Dermis blood vessel endothelial cell (primary cell): ENCODE measurements at regions not wholly inside any gene's neighbourhood (a gene's known extent, or its start where the extent isn't known, plus 50 kb on each side); places are given as distances from the start of the nearest gene placed in this dataset.
"Not testable (repeated sequence)": the region's sequence is repeated elsewhere in the genome, so short reads cannot be mapped to it uniquely, and the experiment has no call there.

ENCODE experiments used
- DNase-seq: peaks from one replicate; pipeline ENCODE4 v3.0.0; 2010

DNA sequence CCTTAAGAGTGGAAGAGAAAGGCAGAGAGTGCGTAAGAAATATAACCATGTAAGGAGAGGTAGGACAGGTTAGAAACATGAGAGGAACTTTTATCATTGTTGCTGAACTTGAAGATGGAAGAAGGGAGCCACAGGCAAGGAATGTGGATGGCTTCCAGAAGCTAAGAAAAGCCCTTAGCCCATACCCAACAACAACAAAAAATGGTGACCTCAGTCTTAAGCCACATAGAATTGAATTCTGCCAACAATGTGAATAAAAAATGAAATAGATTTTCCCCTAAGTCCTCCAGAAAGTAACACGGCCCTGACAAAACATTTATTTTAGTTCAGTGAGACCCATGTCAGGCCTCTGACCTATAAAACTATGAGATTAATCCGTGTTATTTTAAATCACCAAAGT is 767.3 kb downstream of the FAM181B start:
- no peak for DNase-seq

DNA sequence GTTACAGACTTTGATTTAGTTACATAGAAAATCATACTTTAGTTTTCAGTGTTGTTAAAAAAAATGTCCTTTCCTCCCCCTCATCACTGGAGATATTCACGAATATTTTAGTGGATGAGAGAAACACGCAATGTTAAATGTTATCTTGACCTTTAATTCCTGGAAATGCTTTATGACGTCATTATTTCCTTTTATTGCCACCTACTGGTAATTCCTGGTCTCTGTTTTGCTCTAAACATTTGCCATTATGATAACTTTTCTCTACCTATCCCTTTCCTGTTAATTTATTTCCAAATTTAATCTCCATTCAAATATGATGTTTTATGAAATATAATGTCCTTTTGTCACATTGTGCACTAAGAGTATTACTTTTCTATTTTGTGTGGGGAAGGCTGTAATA is 770.6 kb downstream of the FAM181B start:
- DNase-seq = no peak

DNA sequence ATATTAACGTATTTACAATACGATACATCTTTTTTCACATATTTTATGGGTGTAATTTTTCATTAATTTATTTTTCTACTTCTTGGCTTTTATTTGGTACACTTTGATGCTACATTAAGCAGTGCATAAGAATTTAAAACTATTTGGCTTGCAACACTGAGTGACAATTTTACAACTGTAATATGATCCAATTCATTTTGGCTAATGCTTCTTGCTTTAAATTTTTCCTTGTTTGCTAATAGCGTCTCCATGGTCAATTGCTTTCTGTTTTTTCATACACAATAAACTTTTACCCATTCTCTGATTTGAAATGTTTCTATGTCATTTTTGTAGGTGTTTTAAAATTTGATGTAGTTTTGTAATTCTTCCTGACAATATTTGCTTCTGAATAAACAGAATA is 773.2 kb downstream of the FAM181B start:
- DNase-seq = no peak

DNA sequence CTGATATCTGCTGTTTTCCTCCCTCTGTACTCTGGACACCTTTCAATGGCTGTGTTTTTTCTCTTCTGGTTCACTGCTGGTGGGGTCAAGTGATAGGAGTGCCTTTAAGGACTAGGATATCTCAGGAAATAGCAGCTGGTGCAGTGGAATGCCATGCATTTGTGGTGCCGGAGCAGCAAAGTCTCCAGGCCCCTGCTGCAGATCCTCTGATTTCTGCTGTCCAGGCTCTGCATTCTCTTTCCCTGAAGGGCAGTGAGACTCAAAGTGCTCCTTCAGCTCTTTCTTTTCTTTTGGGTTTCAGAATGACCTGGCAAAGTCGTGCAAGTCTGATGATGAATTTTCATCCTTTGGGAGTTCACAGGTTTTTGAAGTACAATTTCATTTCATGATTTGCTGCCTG is 774.3 kb downstream of the FAM181B start:
- no peak for DNase-seq

DNA sequence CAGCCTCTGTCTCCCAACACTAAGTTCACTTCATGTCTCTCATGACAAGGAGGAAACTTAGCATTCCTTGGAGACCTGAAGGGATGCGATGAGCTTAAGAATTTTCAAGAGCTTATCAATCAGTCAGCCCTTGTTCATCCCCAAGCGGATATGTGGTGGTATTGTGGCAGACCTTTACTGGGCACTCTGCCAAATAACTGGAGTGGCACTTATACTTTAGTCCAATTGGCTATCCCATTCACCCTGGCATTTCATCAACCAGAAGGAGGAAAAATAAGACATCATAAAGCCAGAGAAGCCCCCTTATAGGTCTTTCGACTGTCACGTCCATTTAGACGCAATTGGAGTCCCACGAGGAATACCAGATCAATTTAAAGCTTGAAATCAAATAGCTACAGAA is 779.4 kb downstream of the FAM181B start:
- DNase-seq = not testable (repeated sequence)

DNA sequence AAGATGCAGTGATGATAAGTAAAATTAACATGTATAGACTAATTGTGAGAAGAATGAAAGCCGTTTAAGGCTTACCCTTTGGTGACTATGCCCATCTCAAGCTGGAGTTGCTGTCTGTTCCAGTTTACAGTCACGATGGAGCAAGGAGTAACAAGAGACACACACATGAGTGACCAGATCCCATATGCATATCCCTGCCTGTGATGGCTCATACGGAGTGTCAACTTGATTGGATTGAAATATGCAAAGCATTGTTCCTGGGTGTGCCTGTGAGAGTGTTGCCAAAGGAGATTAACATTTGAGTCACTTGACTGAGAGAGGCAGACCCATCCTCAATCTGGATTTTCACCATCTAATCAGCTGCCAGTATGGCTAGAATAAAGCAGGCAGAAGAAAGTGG is 786.8 kb downstream of the FAM181B start:
- DNase-seq = no peak

DNA sequence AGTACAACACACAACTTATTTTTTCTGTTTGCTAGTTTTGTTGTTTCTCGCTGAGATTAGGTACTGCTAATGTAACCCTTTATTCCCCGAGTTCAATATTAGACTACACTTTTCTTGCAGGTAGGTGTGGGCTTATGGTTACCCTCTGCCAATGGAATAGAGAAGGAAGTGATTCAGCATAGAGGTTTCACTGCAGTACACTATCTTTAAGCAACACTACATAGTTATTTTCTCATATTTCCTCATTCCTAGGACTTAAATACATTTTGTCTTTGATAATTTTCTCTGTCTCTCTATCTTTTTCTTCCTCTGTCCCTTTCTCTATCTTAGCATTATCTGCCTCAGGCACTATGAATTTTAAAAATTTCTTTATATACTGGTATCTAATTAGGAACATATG is 791.0 kb downstream of the FAM181B start:
- no peak for DNase-seq

DNA sequence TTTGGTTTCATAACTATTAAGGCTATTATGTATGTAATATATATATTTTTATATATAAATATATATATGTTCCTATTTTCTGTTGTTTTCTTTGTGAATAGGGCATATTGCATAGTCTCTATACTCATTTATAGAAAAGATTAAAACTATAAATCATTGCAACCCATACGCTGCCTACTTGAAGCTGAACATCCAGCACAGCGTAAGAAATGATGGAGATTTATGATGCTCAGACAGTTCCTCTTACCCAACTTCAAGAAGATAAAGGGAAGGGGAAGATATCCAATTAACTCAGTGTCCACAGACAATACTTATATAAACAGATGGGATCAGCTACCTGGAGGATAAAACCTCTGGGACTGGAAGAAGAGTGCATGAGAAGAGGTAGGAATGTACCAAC is 791.7 kb downstream of the FAM181B start:
- DNase-seq = no peak

DNA sequence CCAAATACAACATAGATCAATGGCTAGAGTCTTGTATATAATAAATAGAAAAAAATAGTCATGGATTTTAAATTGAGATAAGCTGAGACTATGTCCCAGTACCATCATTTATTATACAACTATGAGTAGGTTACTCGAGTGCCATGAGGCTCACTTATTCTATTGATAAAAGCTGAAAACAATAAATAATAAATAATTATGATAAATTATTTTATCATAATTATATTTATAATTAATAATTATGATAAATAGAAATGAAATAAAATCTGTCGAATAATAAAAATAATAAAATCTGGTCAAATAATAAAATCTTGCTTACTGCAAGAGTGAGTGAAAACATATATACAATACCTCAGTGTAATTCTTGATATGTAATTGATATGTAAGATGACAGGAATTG is 801.4 kb downstream of the FAM181B start:
- no peak for DNase-seq

DNA sequence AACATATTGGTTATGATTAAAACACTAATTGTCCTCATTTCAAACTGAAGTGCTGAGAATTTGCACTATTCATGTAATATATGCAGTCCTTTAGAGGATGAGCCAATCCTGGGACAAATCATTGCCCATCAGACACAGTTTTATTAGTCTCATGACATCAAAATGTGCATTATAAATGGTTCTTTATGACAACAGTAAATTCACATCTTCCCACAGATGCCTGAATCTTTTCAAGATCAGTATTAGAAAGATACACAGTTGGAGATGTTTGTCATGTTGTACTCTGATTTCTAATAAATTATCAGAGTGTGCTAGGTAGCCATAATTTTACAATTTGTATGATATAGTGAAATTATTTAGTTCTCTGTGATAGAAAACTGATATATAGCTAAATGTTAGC is 813.5 kb downstream of the FAM181B start:
- no peak for DNase-seq

DNA sequence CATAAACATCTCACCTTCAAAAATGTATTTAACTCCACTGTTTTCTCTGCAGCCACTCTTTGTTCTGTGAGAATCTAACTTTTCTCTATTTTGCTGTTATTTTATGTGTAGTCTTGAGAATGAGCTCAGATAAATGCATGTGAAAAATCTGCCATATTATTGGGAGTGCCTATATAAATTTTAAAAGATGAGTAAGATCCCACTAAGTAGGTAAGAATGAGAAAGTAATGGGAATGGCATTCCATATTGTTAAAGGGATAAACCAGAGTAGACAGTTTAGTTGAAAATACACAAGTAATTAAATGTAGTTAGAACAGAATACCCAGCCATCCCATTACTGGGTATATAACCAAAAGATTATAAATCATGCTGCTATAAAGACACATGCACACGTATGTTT is 817.2 kb downstream of the FAM181B start:
- DNase-seq = no peak

DNA sequence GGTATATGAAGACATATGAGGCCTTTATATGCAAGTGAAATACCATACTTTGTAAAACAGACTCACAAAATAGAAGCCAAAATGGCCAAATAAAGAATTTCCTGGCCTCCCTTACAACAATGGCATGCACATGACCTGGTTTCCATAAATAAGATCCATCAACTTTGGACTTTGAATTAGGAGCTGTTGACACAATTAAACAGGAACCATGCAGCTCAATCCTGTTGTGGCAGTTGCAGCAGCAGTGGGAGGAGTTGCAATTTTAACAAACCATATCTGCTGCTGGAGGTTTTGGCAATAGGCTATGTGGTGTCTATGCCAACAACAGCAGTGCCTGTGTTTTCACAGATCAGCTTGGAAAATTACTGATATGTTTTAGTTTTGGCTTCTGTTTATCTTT is 818.6 kb downstream of the FAM181B start:
- DNase-seq = no peak

DNA sequence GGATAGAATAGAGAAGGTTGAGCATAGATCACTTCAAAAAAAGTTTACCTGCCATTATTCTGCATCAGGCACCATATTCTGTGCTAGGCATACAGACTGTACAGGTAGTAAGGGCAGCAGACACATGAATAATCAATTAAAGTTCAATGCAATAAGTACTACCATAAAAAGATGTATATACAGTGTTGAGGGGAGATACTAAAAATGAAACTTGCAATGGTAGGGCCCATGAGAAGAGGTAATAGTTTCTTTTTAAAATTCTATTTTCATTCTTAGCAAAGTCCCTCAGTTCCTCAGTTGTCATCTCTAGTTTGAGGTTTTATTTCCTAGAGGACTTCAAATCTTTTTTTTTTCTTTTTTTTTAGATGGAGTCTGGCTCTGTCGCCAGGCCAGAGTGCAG is 819.9 kb downstream of the FAM181B start:
- DNase-seq = no peak

DNA sequence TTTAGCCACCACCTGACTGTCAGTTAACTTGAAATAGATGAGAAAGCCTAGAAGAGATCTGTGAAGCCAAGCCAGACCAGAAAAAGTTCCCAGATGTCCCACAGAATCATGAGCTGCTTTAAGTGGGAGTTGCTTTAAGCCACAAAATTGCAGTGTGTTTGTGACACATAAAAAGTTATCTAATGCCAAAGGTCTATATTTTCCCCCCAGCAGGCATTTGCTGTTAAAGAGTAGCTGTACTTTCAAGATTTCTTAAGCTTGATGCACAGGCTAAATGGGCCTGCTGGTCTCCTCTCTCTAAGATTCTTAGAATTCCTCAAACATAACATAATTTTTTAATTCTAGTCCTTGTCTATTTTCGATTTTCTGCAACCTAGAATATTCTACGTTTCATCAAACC is 825.7 kb downstream of the FAM181B start:
- no peak for DNase-seq

DNA sequence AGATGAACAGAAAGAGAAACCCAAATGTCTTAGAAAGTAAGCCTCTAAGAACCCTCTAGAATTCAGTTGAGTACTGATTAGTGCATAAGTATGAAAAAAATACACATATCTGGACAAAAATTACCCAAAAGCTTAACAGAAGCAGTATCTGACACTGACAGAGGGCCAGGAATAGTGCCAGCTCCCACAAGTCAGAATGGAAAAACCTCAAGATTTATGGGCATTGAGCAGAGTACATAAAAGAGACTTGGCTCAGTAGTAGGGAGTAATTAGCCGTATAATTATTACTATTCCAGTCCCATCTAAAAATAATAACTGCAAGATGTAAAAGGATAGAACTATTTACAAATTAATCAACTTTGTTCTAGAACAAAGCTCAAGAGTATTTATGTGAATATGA is 834.5 kb downstream of the FAM181B start:
- no peak for DNase-seq

DNA sequence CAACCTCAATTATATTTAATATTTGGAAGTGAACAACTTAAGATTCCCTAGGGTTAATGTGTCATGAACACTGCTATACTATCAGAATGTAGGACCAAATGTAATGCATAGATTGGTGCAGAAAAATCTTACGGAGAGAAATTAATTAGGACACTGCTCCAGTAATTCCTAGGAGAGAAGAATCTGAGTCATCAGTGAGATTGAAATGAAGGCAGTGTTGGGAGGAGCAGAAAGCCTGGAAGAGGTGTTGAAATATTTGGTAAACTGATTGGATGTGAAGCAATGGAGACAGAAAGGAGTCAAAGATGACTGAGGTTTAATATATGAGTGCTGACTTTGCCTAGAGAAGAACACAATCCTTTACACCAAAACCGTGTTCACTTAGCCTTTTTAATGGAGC is 836.0 kb downstream of the FAM181B start:
- DNase-seq = no peak

DNA sequence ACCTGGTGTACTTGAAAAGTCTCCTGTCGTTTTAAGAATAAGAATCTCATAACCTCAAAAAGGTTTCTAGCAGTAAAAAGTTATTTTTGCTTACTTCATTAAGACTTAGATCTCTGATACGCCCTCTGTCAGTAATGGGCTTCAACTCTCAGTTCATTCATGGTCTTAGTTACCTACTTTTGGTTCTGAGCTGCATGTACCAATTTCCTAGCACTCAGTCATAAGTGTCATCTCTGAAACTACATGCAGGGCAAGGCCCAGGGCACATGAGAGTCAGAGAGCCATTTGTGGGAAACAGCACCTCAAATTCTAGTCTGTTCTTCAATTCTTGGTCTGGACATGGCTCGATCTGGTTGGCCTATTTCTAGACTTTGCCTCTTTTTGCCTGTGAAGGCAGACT is 838.4 kb downstream of the FAM181B start:
- no peak for DNase-seq

DNA sequence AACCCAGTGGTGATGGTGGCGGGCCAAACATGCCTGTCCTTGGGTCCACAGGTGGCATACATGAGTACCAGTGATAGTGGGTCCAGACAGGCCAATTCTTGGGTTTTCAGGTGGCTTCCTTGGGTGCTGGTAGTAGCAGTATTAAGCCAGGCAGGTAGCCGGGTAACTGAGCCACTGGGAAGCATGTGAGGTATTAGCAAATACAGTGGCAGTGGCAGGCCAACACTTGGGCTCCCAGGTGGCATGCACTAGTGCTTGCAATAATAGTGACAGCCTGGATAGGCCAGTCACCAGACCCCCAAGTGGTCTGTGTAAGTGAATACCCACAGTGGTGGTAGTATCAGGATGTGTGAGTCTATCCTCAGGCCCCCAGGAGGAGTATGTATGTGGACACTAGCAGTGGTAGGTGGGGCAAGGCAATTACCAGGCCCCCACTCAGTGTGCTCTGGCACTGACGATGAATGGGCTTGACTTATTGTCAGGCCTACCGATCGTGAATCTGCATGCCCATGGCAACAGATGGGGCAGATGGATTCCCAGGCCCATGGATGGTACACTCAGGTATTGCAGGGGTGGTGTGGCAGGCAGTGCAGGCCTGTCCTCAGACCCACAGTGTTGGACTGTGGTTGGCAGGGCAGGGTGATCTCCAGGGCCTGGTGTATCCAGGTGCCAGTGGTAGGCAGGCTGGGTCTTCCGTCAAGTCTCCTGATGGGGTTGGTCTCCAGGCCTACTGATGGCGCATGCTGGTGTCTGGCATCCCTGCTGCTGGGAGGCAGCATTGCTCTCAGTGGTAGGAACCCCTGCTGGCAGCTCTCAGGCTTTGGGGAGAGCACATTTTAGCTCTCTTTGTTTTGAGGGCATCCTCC is 840.7 kb downstream of the FAM181B start:
- no peak for DNase-seq

DNA sequence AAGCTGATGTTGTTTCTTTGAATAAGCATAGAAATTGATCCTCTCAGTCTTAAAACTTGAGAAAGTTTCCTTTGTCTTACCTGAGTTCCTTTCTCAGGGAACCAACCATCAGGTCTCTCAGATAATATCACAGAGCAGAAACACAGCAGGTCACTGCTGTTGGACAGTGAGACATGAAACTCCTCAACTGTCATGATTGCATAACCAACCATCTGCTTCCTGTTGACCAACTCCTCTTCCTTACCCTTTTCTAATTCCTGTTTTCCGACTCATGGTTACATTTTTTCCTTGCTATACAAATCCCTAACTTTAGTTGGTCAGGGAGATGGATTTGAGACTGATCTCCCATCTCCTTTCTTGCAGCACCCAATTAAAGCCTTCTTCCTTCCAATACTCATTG is 845.3 kb downstream of the FAM181B start:
- no peak for DNase-seq

DNA sequence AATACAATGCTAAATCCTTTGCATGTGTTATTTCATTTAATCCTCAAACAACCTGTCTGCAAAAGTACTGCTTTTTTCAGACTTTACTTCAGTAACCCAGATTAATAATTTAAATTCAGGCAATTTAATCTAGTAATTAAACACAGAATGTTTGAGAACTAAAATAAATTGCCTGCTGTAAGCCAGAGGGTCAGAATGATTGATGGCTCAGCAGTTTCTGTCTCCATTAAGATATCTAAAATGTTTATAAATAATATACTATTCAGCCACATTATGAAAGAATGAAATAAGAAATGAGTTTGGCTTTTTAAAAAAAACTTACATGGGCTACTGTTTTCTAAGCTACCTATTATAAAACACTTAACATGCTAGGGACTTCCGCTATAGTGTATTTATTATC is 846.0 kb downstream of the FAM181B start:
- no peak for DNase-seq

DNA sequence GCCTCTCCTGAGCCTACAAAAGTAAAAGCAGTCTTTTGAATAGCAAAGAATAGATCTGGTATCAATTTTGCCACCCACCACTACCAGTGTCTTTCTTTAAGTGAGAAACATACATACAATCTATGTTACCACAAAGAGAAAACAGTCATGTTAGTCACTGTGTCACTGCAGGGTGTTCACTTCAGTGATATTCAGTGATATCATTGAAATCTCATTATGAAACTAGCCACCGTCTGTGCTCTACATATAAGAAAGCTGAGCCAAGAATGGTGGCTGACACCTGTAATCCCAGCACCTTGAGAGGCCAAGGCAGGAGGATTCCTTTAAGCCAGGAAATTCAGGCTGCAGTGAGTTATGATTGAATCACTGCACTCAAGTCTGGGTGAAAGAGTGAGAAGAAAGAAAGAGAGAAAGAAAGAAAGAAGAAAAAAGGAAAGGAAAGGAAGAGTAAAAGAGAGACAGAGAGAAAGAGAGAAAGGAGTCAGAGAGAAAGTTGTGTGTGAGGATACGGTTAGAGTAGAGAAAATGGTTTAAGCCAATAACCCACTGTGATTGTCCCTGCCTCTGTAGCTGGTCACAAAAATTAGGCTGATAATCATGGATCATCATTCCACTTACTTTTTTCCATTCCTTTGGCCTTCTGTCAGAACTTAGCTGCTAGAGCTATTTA is 847.1 kb downstream of the FAM181B start:
- no peak for DNase-seq

DNA sequence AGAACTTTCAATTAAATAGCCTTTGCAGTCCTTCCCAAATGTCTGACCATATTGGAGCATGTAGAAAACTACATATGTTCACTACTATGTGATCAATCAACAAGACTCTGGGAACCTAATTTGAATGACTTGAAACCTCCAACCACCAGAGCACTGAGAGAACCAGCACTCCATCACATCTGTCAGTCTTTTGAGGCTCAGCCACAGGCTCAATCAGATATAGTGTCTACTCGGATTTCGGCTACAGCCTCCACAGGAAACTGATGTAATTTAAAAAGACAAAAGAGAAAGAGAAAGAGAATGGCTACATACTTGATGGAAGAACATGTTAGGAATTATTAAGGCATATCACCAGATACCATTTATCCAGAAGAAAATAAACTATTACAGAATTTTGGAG is 859.0 kb downstream of the FAM181B start:
- DNase-seq = no peak

DNA sequence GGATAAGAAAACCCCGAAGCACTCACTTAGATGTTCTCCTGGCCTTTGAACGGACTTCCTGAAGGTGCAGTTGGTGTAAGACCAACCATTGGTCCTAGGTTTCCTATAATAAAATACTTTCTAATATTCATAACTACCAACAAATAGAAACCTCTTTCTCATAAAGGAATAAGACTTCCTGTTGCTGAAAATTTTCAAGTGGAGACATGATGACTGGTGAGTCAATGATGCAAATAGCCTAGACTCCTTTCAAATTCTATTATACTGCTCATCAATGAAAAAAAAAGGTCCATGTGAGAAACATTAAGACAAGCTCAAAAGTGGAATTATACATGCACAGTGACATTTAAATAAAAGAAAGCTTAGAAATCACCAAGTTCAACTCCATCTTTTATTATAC is 862.8 kb downstream of the FAM181B start:
- DNase-seq = no peak

DNA sequence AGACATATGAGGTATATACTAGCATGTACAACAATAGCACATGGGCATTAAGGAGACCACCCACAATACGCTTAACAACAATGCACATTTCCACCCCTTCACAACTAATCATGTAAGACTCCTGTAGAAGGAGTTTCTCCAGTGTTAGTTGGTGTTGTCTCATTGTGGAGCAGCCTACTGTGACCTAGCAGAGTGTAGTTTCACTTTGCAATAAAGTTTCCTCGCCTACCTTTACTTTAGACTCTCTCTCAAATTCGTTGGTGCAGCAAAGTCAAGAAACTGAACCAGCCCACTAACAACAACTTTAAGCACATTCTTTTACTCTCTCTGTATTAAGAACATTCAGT is 863.6 kb downstream of the FAM181B start:
- DNase-seq = no peak
